Gastroesophageal sphincter (tissue), 3 donors: ENCODE measurements at regions not wholly inside any gene's neighbourhood (a gene's known extent, or its start where the extent isn't known, plus 50 kb on each side); places are given as distances from the start of the nearest gene placed in this dataset.

Experiments
- CTCF ChIP-seq, 4 experiments: fragments of 200-600 bp in 2 of 4; fragments of 450-650 bp in 2 of 4; sonication (generic) in 1 of 4; IDR thresholded peaks; one replicate each; pipeline ENCODE4 v1.5.1; 2017 to 2019; ENCODE audit warnings: antibody characterized with exemption in 4 of 4, mild to moderate bottlenecking in 2 of 4, moderate library complexity in 2 of 4
- POLR2AphosphoS5 ChIP-seq: sonication (generic); formaldehyde crosslinking; IDR thresholded peaks from one replicate; pipeline ENCODE4 v1.6.1; 2017; ENCODE audit warnings: antibody characterized with exemption

- no peak for TF ChIP-seq CTCF (IDR thresholded peaks at IDR 0.05)
- no peak for TF ChIP-seq POLR2AphosphoS5
These were observed 61.9 kb upstream of the ADAMTS19 start for GRCh38 chr5:129398026-129398678.
